Left renal pelvis (tissue), 4 donors: ENCODE measurements at regions not wholly inside any gene's neighbourhood (a gene's known extent, or its start where the extent isn't known, plus 50 kb on each side); places are given as distances from the start of the nearest gene placed in this dataset.
"Not testable (repeated sequence)": the region's sequence is repeated elsewhere in the genome, so short reads cannot be mapped to it uniquely, and the experiment has no call there.

ENCODE experiments used
- DNase-seq, 4 donors: peaks; one replicate each; pipeline ENCODE4 v3.0.0-alpha.2; 2013; ENCODE audit warnings: low read depth in 4 of 4, low spot score in 3 of 4

DNA sequence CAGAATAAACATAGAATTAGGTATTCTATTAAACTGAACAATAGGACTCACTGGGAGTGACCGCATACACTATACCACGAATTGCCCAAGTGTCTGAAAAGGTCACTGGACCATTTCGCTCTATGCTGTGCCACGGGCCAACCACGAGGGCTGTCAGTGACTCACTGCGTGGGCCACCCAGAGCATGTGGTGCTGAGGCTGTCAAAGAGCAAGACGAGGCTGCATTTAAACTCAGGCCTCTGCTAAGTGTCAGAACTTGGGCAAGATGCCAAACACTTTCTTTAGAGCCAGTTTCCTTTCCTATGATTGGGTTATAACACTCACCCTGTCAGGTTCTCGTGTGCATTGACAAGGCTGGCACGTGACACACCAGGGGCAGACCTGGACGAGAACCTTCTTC, 97.5 kb downstream of the SH3YL1 start:
- no peak for DNase-seq

DNA sequence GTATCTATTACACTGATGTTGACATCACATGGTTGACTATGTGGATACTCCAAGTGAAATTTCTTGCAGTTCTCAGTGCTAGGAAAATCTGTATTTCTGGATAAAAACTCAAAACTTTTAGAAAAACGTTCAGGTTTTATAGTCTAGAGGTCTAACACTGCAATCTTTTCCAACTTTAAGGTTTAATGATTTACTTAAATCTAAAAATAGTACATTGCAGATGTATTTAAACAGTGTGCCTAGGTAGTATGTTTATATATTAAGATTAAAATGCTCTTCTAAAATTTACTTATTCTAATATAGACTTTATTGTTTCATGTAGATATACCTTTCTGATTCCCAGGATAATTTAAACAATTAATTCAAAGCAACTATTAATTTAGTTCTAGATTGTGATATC, 98.3 kb downstream of the SH3YL1 start:
- DNase-seq = no peak

DNA sequence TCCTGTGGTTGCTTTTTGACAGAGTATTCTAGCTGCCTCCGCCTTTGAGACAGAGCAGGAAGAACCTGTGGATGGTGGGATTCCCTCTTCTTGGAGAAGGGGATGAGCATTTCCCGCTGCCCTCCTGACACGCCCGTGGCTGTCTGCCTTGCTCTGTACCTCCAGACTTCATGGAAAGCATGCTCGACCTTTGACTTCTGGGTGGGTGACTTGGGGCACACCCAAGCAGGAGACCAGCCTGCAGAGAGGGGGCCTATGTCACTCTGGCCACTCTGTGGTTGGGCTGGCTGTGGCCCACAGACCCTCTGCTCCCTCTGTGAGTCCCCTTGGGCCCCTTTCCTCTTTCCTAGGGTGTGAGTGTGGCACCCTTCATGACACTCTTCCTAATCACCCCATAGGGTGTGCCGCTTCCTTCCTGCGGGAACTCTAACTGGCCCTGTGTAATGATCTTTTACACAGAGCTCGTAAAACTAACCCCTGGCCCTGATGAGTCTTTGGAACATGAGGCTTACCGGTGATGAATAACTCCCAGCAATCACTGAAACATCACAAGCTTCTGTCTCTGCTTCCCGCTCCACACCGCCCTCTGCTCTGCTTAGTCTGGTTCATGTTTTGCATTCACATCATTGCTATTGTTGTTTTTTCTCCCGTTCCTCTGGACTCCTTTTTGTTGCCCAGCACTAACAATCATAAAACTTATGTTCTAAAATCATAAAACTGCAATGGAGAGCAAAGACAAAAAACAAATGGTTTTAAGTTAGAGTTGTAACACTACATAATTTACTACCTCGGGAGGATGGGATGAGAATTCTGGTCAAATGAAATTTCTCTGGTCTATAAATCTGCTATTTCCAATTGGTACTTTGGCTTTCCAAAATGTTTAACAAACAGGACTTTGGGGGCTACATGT, 101.1 kb downstream of the SH3YL1 start:
- DNase-seq = peak in 1 of 4 donors; percentile 34

DNA sequence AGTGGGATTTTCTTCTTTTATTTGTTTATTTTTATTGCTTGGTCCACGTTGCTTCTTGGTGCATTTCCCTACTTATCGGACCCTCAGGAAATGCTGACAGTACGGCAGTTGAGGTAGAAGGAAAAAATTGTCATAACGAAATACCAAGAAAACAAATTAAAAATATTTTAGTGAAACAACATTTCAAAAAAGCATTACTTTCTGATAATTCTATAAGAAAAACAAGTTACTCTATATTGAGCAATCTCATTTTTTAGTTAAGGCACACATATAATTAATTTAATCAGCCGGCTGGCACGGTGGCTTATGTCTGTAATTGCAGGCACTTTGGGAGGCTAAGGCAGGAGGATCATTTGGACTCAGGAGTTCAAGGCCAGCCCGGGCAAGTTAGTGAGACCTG, 102.1 kb downstream of the SH3YL1 start:
- no peak for DNase-seq

DNA sequence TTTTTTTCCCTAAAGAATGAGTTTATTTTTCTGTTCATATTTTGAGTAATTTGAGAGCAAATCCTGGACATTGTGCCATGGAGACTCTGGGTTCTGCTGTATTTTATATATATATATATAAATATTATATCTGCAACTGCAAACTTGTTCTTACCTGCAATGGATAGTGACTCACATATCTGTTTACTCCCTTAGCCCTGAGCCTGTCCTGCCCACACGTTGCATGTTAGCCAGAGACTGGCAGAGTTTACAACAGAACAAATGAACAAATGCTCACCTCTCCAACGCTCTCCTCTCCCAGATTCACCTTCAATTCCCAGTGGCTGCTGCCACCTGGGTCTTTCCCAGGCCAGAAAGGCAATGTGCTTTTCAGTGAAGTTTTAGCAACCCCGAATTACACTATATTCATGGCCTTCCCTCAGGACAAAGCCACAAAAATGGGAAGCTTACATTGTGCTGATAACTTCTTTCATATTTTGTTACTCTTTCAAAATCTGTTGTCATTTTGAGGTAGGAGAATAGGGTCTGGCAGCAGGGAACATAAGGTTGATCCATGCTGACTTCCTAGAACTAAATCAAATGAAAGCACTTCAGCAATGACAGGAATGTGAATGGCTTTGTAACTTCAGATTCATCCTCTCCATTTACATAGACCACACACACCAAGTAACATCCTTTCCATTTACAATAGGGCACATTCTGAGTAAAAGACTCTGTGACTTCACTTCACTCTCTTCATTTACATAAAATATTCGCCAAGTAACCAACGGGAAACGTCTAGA, 105.4 kb upstream of the FAM110C start:
- no peak for DNase-seq

DNA sequence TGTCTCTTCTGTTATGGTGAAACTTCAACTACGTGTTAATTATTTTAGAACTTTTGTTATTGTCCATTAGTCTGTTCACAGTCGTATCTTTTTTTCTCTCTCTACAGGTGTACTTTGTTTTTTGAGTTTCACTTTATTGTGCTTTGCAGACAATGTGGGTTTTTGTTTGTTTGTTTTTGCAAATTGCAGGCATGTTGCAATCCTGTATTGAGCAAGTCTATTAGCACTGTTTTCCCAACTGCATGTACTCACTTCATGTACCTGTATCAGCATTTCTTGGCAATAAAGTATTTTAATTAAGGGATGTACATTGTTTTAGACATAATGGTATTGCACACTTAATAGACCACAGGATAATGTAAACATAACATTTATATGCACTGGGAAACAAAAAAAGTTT, 99.1 kb upstream of the FAM110C start:
- no peak for DNase-seq

DNA sequence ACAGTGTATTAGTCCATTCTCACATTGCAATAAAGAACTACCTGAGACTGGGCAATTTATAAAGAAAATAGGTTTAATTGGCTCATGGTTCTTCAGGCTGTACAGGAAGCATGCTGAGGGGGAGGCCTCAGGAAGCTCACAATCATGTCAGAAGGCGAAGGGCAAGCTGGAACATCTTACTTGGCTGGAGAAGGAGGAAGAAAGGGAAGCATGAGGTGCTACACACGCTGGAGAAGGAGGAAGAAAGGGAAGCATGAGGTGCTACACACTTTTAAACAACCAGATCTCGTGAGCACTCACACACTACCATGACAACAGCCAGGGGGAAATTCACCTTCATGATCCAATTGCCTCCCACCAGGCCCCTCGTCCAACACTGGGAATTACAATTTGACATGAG, 95.3 kb upstream of the FAM110C start:
- DNase-seq = no peak

DNA sequence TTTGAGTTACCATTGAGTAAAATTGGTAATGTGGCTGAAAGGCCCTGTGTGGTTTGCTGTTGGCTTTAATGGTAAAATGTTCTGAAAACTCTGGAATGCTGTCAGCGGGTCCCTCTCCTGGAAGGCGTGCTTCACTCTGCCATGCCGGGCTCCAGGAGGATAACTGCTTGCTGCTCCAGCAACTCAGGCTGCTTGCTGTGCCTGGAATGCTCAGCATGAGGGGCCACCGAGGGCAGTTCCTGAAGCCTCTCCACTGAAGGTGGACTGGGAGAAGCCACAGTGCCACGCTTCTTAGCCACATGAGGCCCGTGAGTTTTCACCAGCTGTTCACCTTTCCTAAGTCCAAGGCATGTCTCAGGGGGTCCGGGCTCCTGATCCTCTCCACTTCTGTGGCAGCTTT, 90.4 kb upstream of the FAM110C start:
- DNase-seq = no peak

DNA sequence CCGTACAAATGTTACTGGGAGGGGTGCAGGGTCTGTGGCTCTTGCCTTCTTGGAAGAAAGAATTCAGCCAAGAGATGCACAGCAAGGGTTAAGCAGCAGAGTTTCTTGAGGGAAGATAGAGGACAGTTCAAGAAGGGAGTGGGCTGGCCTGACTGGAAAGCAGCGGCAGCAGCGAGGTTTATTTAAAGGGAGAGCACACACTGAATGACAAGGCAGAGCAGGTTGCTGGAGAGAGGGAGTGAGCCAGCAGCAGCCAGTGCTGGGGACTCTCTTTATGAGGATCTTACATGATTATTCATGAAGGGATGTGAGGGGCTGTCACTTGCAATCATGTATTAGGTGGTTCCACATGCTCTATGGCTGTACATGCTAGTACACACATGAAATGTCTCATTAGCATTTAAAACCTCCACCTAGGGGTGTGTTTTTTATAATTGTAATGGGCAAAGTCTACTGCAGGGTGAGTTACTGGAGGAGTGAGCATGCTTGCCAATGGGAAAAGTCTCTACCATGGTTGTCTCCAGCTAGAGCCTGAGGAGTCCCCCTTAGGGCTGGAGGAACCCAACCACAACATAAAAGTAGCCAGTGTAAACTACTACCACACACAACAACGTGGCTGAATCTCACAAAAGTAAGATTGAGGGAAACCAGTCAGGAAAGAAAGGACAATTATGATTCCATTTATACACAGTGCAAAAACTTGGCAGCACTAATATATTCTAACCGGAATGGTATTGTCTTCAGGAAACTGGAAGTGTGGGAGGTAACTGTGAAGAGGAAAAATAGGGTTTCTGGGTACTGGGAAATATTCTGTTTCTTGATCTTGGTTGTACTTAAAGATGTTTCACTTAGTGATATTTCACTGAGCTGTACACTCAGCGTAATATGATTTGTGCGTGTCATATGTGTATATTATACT, 87.6 kb upstream of the FAM110C start:
- no peak for DNase-seq

DNA sequence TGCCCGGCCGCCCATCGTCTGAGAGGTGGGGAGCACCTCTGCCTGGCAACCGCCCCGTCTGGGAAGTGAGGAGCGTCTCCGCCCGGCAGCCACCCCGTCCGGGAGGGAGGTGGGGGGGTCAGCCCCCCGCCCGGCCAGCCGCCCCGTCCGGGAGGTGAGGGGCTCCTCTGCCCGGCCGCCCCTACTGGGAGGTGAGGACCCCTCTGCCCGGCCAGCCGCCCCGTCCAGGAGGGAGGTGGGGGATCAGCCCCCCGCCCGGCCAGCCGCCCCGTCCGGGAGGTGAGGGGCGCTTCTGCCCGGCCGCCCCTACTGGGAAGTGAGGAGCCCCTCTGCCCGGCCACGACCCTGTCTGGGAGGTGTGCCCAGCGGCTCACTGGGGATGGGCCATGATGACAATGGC, 80.5 kb upstream of the FAM110C start:
- not testable (repeated sequence) for DNase-seq

DNA sequence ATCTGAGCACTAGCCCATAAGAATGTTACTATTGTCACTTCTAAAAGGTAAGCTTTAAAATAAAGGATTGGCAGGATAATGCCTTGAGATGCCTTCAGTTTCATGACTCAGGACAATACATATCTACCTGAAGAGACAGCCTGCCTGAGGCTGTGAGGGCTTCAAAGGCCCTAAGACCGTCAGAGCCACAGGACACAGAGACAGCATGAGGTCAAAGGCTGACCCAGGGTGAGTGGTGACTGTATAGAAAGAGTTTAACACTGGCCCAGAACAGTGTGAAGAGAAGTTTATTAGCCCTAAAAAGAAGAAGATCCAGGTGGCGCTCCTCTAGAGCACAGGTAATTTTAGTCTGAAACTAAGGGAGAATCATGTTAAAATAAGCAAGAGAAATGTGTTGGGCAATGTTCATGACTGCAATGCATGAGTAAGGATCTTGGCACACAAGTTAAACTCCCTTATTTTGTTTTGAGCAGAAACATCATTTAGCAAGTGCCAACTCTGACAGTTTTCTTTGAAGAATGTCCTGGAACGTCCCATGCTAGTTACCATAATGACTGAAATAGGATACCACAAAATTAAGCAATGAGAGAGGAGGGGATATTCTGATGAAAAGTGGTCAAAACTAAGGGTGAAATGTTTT, 78.1 kb upstream of the FAM110C start:
- DNase-seq = no peak

DNA sequence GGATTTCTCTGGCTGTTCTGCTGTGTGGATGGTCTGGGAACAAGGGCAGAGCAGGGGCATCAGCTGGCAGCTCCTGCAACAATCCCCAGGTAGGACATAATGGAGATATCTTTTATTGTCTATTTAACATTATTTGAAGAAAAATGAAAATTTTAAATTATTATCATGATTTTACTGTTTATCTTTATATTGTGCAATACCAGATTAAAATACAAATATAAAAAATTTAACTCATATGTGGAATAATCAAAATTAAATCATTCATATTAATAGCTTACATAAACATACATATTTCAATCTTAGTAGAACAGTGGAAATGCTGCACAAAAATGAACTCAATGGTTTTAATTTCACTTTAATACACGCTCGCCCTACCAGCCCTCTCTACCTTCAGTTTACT, 70.6 kb upstream of the FAM110C start:
- no peak for DNase-seq

DNA sequence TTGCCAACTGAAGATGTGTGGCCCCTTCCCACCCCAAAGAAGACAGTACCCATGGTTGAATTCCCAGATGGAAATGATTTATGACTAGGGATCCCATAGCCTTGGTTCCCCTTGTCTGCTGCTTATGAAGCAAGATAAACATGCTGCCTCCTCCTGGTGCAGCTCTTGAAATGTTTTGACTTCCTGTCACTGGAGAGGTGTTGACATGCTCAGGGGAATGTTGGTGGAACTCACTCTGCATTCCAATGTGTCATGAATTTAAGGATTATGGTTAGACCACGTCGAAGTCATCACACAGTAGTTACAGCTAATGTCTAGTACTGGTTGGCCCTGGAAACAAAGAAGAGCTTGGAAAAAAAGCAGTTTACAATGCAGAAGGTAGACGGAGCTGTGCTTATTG, 69.0 kb upstream of the FAM110C start:
- DNase-seq = no peak

DNA sequence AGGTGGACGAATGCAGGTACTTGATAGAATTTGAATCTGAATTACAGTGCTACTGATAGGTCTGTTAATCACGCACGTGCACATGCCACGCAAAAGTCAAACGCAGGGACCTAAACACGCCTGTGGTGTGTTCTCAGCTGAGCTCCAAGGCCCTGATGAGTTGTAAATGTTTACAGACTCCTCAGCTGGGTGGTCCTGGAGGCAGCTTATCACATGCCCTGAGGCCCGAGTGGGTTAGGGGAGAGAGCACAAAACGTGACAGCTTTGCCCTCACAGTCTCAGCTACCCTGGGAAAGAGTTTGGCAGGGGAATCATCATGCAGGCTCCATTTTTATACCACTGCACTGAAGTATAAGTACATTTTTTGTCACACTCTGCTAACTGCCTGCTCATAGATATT, 68.3 kb upstream of the FAM110C start:
- no peak for DNase-seq

DNA sequence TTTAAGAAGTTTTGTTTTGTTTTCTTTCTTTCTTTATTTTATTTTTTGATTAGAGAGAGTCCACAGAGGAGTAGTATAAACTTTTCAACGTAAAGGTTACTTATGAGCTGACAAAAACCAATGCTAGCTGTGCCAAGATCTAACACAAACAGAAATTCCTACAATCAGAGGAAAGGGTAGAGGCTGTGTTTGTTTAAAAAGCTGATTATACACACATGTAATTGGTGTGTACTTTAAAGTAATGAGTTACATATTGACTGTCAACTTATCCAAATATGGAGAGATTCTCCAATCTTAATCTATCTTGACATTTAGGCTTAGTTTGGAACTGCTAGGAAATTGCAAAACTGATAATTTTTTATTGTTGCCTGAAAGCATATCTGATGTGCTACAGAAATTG, 63.7 kb upstream of the FAM110C start:
- DNase-seq = no peak

DNA sequence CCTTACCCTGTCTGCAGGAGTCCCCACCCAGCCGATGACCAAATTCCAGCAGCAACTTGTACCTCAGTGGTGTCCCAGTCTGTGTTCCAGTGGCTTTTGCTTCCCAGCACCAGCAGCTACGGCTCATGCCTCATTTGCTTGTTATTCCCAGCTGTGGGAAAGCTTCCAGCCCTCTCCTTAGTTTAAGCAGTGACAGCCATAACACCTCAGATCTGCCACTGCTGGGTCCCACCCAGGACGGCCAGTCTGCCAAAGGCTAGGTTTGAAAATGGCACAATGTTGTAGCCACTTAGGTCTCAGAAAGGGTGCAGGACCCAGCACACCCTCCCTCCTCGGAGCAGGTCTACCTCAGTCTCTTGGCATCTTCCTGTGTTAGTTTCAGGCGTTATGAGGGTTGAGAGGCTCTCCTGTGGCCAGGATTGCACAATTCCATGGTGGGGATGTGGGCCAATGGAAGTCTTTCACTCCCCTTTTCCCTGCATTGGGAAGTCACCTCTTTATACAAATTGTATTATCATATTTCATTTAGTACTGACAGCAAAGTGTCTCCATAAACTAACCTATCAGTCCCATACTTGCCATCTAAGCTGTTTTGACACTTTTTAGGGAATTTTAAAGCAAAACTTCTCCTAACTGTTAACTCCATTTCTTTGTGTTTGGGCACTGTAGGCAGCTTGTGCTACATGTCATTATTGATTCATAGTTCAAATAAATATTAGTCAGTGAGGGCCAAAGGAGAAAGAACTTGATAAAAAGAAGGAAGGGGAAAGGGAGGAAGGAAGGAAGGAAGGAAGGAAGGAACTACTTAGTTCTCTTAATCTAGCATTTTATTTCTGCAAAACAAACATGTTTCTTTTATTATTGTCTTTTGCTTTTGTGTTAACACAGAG, 62.9 kb upstream of the FAM110C start:
- DNase-seq = no peak

DNA sequence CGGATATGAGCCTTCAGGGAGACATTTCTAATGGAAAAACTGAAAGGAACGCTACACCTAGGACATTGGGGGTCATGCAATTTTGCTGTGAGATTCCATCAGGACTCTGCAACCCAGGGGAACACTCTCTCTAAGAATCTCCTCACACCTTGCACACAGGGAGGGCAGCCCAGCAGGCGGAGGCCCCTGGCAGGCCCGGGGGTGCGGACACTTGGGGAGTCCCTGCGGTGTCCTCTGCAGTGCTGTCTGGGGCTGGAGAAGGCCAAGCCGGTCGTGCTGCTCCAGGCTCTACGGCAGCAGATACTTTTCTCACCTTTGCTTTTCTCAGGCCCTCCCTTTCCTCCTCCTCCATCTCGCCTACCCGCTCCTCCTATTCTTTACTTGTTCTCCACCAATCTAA, 54.7 kb upstream of the FAM110C start:
- DNase-seq = no peak
